ENCODE measurements at regions not wholly inside any gene's neighbourhood (a gene's known extent, or its start where the extent isn't known, plus 50 kb on each side); places are given as distances from the start of the nearest gene placed in this dataset.

DNA sequence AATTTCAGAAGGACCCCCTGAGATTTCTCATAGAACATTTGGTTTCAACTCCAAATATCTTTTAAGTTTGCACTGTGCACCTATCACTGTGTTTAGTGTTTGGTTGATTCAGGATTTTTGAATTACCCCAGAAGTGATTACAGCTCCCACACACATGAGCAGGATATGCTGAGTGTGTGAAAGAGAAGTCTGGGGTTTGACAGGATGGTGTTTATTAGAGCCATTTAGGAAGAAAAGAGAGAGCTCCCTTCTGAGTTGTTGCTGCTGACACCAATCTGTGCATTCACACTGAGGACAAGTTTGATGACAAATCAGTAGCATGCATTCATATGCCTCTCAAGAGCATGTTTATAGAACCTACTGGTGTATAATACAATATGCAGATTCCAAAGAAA is 118.1 kb downstream of the RPL22L1 start:
- no peaks in the 10 kb centered on the region for H3K27me3 ChIP-seq (ENCODE audit: insufficient read depth, low read length)
- no peak overlapping the region for H3K4me3 ChIP-seq (ENCODE audit: low read length)
- H3K4me1 ChIP-seq (ENCODE audit: insufficient read depth, low read length): no peaks in the 10 kb centered on the region
- H3K36me3 ChIP-seq (ENCODE audit: insufficient read depth, low read length): no peaks in the 10 kb centered on the region
- no peak overlapping the region for H3K9ac ChIP-seq (ENCODE audit: low read depth, low read length)
- no peaks in the 10 kb centered on the region for H3K9me3 ChIP-seq (ENCODE audit: insufficient read depth, low read depth, low read length)
- H3K27ac ChIP-seq (ENCODE audit: low read depth, low read length): no peak overlapping the region

DNA sequence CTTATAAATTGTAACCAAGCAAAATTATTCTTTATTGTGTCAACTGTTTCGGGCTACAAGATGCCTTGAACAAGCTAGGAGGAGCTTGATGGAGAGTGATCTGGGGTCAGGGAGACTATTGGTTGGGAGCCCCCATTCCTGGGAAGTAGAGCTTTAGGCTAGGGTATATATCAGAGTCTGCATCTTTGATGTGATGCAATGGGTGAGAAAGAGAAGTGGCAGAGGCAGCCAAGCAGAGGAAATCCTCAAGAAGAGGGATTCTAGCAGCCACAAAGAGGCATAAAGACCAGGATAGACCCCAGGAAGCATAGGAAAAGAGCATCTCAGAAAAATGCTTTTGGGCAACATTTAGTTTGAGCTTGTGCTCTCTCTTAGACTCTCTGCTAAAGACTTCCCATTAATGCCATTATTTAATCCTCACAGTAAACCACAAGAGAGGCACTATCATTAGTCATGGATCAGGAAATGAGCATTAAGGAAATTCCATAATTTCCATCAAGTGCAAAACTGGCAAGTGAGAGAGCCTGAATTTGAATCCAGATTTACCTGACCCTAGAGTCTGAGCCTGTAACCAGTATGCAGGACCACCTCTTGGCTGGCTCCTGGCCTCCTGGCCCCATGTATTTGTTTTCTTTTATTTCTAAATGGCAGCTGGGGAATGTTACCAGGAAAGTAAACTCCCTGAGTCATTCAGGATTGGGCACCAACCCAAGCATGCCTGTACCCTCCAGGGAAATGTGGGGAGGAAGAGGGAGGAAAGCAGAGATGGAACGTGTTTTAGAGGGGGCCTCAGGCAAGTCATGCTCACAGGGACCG is 118.7 kb downstream of the RPL22L1 start:
- WGBS: 79% methylated on average over 3 of the region's 3 CpGs
- Histone ChIP-seq H3K27ac (ENCODE audit: low read depth, low read length) (no peak overlapping the region), H3K9me3 (ENCODE audit: insufficient read depth, low read depth, low read length) (no peaks in the 10 kb centered on the region), H3K4me1 (ENCODE audit: insufficient read depth, low read length) (no peaks in the 10 kb centered on the region), H3K4me3 (ENCODE audit: low read length) (no peak overlapping the region), H3K36me3 (ENCODE audit: insufficient read depth, low read length) (no peaks in the 10 kb centered on the region), H3K9ac (ENCODE audit: low read depth, low read length) (no peak overlapping the region), H3K27me3 (ENCODE audit: insufficient read depth, low read length) (no peaks in the 10 kb centered on the region)

DNA sequence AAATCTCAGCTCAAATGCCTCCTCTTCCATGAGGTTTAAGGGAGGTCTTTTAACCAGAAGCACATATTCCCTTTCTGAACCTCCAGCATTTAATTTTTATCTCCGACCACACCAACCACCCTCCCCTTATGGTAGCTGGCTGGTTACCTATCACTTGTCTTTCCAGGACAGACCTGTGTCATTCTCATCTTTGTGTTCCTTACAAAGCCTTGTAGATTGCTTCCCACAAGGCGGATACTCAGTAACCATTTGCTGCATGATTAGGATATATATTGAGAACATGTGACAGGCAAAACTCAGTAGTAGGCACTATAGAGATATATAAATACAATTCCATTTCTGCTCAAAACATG is 119.5 kb downstream of the RPL22L1 start:
- no peak overlapping the region for H3K4me3 ChIP-seq (ENCODE audit: low read length)
- no peaks in the 10 kb centered on the region for H3K27me3 ChIP-seq (ENCODE audit: insufficient read depth, low read length)
- peaks cover 2% of the 10 kb centered on the region; the same call in 1 of the 2 replicates for H3K9me3 ChIP-seq (ENCODE audit: insufficient read depth, low read depth, low read length)
- H3K27ac ChIP-seq (ENCODE audit: low read depth, low read length): no peak overlapping the region
- H3K36me3 ChIP-seq (ENCODE audit: insufficient read depth, low read length): no peaks in the 10 kb centered on the region
- no peaks in the 10 kb centered on the region for H3K4me1 ChIP-seq (ENCODE audit: insufficient read depth, low read length)
- no peak overlapping the region for H3K9ac ChIP-seq (ENCODE audit: low read depth, low read length)
- 88% methylated on average over 2 of the region's 2 CpGs for WGBS

DNA sequence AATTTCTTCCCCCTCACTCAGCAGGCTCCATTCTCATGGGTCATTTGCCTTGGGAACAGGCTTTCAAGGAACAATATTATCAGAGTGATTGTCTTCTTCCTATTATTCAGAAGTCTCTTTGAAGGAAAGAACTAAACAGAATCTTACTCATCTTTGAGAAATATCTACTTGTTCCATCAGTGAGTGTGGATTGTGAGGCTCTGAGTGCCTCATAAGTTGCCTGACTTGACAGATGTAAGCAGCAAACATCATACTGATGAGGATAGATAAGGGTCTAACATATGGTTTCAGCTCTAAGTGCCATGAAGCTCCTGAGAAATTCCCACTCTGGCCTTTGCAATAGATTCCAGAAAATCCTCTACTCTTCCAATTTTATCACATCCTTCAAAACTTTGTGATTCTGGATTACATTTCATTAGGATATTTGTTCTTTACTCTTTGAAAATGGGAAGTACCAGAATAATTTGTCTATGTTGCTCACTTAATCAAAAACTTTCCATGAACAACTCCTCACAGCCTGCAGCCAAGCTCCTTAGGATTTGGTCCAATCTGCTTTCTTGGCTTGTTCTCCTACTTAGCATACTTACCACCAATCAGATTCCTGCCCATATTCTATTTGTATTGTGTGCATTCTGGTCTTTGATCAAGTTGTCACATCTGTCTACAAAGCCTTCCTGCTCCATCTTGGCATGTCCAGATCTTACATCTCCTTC is 120.1 kb downstream of the RPL22L1 start:
- H3K4me1 ChIP-seq (ENCODE audit: insufficient read depth, low read length): no peaks in the 10 kb centered on the region
- no peaks in the 10 kb centered on the region for H3K36me3 ChIP-seq (ENCODE audit: insufficient read depth, low read length)
- no peak overlapping the region for H3K9ac ChIP-seq (ENCODE audit: low read depth, low read length)
- H3K9me3 ChIP-seq (ENCODE audit: insufficient read depth, low read depth, low read length): peaks cover 8% of the 10 kb centered on the region; the same call in 1 of the 2 replicates
- no peaks in the 10 kb centered on the region for H3K27me3 ChIP-seq (ENCODE audit: insufficient read depth, low read length)
- no peak overlapping the region for H3K27ac ChIP-seq (ENCODE audit: low read depth, low read length)
- no peak overlapping the region for H3K4me3 ChIP-seq (ENCODE audit: low read length)

DNA sequence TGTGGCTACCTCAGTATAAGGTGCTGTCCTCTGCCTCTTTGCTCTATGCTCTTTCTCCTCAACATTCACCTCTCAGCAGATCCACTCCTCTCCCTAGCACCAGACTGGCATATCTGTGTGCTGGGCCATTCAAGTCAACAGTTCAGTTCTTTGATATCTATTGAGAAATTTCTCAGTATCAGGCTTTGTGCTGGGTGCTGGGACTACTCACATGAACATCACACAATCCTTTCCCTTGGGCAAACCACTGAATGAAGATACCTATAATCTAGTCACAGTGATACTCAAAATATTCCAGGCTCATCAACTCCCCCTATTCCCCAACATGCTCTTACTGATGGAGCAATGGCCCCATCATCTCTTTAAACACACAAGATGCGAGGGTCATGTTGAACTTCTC is 120.8 kb downstream of the RPL22L1 start:
- H3K9me3 ChIP-seq (ENCODE audit: insufficient read depth, low read depth, low read length): peaks cover 9% of the 10 kb centered on the region; the same call in 1 of the 2 replicates
- no peaks in the 10 kb centered on the region for H3K36me3 ChIP-seq (ENCODE audit: insufficient read depth, low read length)
- no peaks in the 10 kb centered on the region for H3K4me1 ChIP-seq (ENCODE audit: insufficient read depth, low read length)
- 93% methylated on average over 1 of the region's 1 CpG for WGBS
- no peak overlapping the region for H3K27ac ChIP-seq (ENCODE audit: low read depth, low read length)
- no peaks in the 10 kb centered on the region for H3K27me3 ChIP-seq (ENCODE audit: insufficient read depth, low read length)
- no peak overlapping the region for H3K4me3 ChIP-seq (ENCODE audit: low read length)
- H3K9ac ChIP-seq (ENCODE audit: low read depth, low read length): no peak overlapping the region

DNA sequence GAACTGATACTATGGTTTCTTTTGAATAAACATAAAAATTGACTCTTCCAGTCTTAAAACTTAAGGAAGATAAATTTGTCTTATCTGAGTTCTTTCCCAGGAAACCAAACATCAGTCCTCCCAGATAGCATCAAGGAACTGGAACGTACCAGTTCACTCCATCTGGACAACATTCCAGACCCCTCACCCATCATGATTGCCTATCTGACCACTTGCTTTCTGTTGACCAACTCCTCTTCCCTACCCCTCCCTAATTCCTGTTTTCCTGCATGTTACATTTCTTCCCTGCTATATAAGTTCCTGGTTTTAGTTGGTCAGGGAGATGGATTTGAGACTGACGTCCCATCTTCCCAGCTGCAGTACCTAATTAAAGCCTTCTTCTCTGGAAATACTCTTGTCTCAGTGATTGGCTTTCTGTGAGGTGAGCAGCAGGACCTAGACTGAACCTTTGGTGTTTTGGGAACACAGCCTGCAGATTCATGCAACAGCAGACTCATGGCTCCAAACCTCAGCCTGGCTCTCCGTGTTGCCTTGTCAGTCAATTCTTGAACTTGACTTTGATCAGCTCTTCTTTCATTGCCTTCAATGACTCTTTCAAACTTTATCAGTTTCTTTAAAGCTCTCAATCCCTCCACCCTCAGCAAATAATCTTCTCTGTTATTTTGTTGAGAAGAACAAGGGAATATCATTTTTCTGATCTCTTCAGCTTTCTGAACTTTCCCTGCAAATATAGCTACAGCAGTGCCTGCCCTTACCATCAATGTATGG is 123.6 kb downstream of the RPL22L1 start:
- Histone ChIP-seq H3K27me3 (ENCODE audit: insufficient read depth, low read length) (no peaks in the 10 kb centered on the region), H3K4me3 (ENCODE audit: low read length) (no peak overlapping the region), H3K9me3 (ENCODE audit: insufficient read depth, low read depth, low read length) (peaks cover 9% of the 10 kb centered on the region; the same call in 1 of the 2 replicates), H3K36me3 (ENCODE audit: insufficient read depth, low read length) (no peaks in the 10 kb centered on the region), H3K27ac (ENCODE audit: low read depth, low read length) (no peak overlapping the region), H3K9ac (ENCODE audit: low read depth, low read length) (no peak overlapping the region), H3K4me1 (ENCODE audit: insufficient read depth, low read length) (no peaks in the 10 kb centered on the region; the same call in 1 of the 2 replicates)
- 96% methylated on average over 3 of the region's 3 CpGs for WGBS

DNA sequence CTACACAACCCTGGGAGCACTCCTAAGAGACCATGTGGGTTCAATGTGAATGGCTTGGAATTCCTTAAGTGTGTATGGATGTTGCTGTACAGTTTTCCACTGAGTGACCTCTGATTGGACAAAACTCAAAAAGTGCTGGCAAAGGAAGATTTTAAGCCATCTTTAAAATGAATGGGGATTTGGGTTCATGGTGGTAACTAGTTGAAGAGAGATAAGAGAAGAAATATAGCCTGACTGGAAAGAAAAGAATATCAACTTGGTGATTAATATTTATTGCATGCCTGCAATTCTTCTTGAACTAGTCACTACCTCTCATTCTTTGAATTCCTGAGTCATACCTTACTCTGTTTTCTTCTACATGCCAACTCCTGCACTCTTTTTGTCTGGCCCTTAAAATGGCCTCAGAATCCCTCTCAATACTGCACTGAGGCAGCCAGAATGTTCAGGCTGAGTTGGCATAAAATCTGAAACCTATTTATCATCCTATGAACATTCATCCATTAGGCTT is 124.7 kb downstream of the RPL22L1 start:
- Histone ChIP-seq H3K27ac (ENCODE audit: low read depth, low read length) (no peak overlapping the region), H3K36me3 (ENCODE audit: insufficient read depth, low read length) (no peaks in the 10 kb centered on the region), H3K9me3 (ENCODE audit: insufficient read depth, low read depth, low read length) (peaks cover 9% of the 10 kb centered on the region; the same call in 1 of the 2 replicates), H3K4me3 (ENCODE audit: low read length) (no peak overlapping the region), H3K4me1 (ENCODE audit: insufficient read depth, low read length) (peaks cover 5% of the 10 kb centered on the region; the same call in 1 of the 2 replicates), H3K27me3 (ENCODE audit: insufficient read depth, low read length) (no peaks in the 10 kb centered on the region), H3K9ac (ENCODE audit: low read depth, low read length) (no peak overlapping the region)

DNA sequence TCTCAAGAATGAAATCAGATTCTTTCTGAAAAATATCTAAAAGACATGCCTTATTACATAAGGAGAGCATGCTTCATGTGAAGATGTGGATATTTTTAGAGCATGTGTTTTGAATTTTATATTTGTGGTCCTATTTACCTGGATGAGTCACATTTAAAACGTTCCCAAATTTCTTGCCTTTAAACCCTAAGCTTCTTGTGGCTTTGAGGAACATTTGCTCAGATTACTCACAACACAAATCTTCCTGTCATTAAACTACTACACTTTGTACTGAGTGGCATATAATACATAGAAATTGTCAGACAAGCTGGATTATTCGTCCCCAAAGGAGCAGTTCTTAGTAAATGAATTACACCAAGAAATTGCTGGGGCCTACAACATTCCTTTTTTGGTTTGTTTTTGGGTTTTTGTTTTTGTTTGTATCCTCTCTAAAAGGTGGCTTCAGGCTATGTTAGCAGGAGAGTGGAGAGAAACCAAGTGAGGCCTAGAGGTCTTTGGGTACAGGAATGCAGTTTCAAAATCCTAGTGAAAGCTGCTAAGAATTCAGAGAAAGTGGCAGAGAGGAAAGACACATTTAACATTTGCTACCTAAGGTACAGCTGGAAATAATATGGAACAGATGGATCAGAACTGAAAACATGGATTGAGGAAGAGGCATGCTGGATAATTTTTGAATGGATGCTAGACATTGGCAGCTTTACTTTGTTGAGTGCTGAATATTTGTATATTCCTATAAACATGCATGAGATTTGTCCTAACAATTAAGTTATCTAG is 128.1 kb downstream of the RPL22L1 start:
- Histone ChIP-seq H3K36me3 (ENCODE audit: insufficient read depth, low read length) (no peaks in the 10 kb centered on the region), H3K4me1 (ENCODE audit: insufficient read depth, low read length) (peaks cover 5% of the 10 kb centered on the region; the same call in 1 of the 2 replicates), H3K9ac (ENCODE audit: low read depth, low read length) (no peak overlapping the region), H3K27me3 (ENCODE audit: insufficient read depth, low read length) (no peaks in the 10 kb centered on the region), H3K4me3 (ENCODE audit: low read length) (no peak overlapping the region), H3K27ac (ENCODE audit: low read depth, low read length) (no peak overlapping the region), H3K9me3 (ENCODE audit: insufficient read depth, low read depth, low read length) (peaks cover 11% of the 10 kb centered on the region; the same call in 1 of the 2 replicates)
- 63% methylated on average over 2 of the region's 2 CpGs for WGBS

DNA sequence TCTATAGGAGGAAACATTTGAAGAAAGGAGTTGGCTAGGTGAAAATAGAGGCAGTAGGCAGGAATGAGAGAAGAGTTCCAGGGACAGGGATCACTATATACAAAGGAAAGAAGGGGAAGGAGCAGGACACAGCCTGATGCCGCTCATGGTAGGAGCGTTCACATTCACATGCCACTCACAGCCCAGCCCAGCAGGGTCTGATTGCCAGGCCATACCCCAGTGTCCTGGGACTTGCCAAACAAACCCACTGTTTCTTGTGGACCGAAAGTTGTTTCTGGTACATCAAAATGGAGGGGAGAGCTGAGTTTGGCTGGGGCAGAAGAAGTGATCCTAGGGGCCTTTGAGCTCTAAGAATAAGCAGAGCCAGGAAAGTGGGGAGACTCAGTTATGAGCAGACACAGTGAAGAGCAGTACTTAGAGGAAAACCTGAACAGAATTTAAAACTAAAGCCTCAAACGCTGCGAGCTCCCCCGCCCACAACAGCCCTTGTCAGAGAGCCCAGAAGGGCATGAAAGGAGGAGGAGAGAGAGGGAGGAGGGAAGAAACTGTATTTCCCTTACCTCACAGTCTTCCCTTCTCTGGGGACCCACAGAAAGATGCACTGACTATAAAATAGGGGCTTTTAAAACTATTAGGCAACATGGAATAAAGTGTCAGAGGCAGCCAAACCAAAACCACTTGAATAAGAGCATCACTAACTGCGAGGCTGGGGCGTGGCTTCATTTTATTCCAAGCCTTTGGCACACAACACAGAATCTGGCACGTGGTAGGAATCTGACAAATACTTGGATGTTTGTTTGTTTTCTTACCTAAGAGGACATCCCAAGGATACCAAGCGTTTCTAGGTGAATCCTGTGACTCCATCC is 129.0 kb downstream of the RPL22L1 start:
- Histone ChIP-seq H3K9ac (ENCODE audit: low read depth, low read length) (no peak overlapping the region), H3K4me1 (ENCODE audit: insufficient read depth, low read length) (peaks cover 5% of the 10 kb centered on the region; the same call in 1 of the 2 replicates), H3K27me3 (ENCODE audit: insufficient read depth, low read length) (no peaks in the 10 kb centered on the region), H3K27ac (ENCODE audit: low read depth, low read length) (no peak overlapping the region), H3K4me3 (ENCODE audit: low read length) (no peak overlapping the region), H3K9me3 (ENCODE audit: insufficient read depth, low read depth, low read length) (peaks cover 11% of the 10 kb centered on the region; the same call in 1 of the 2 replicates), H3K36me3 (ENCODE audit: insufficient read depth, low read length) (no peaks in the 10 kb centered on the region)
- 76% methylated on average over 10 of the region's 10 CpGs for WGBS

DNA sequence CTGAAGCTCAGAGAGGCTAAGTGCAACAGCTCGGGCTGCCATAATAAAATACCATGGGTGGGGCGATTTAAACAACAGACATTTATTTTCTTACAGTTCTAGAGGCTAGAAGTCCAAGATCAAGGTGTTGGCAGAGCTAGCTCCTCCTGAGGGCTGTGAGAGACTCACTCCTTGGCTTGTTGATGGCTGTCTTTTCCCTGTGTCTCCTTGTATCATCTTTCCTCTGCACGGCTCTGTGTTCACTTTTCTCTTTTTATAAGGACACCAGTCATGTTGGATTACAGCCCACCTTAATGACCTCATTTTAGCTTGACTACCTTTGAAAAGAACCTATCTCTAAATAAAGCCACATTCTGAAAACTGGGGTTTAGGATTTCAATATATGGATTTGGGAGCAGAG is 129.7 kb downstream of the RPL22L1 start:
- Histone ChIP-seq H3K27ac (ENCODE audit: low read depth, low read length) (no peak overlapping the region), H3K4me3 (ENCODE audit: low read length) (no peak overlapping the region), H3K4me1 (ENCODE audit: insufficient read depth, low read length) (peaks cover 5% of the 10 kb centered on the region; the same call in 1 of the 2 replicates), H3K27me3 (ENCODE audit: insufficient read depth, low read length) (no peaks in the 10 kb centered on the region), H3K9me3 (ENCODE audit: insufficient read depth, low read depth, low read length) (0 out of 2 replicates have a peak, but pooled peaks cover 7% of the 10 kb centered on the region), H3K36me3 (ENCODE audit: insufficient read depth, low read length) (no peaks in the 10 kb centered on the region), H3K9ac (ENCODE audit: low read depth, low read length) (no peak overlapping the region)
- WGBS: 92% methylated on average over 3 of the region's 3 CpGs

Data from HUES64 (cell line).